Ureter (tissue), 1 donor: ENCODE measurements at regions not wholly inside any gene's neighbourhood (a gene's known extent, or its start where the extent isn't known, plus 50 kb on each side); places are given as distances from the start of the nearest gene placed in this dataset.

Source experiments
- DNase-seq: peaks from one replicate; pipeline ENCODE4 v3.0.0-alpha.2; 2020; ENCODE audit warnings: low spot score
- donor health status: DM: yes; HTN: yes; CAD: no.

GRCh38 chr12:19054035-19054434 is 75.5 kb upstream of the PLEKHA5 start:
- no peak for DNase-seq

- DNase-seq: no peak
Measured at GRCh38 chr12:19055589-19055988, 73.9 kb upstream of the PLEKHA5 start.

GRCh38 chr12:19058235-19059021 is 71.1 kb upstream of the PLEKHA5 start:
- no peak for DNase-seq

- no peak for DNase-seq
Measured at GRCh38 chr12:19064713-19065112, 64.8 kb upstream of the PLEKHA5 start.

GRCh38 chr12:19065223-19065622 is 64.3 kb upstream of the PLEKHA5 start:
- no peak for DNase-seq

GRCh38 chr12:19065871-19066270 is 63.7 kb upstream of the PLEKHA5 start:
- no peak for DNase-seq

GRCh38 chr12:19066475-19067001 is 63.0 kb upstream of the PLEKHA5 start:
- DNase-seq: no peak

GRCh38 chr12:19068137-19068536 is 61.4 kb upstream of the PLEKHA5 start:
- DNase-seq: no peak

- no peak for DNase-seq
Measured at GRCh38 chr12:19070341-19070740, 59.2 kb upstream of the PLEKHA5 start.

GRCh38 chr12:19074700-19075099 is 54.8 kb upstream of the PLEKHA5 start:
- DNase-seq: no peak

GRCh38 chr12:19075711-19076340 is 53.7 kb upstream of the PLEKHA5 start:
- no peak for DNase-seq
